ENCODE measurements at regions not wholly inside any gene's neighbourhood (a gene's known extent, or its start where the extent isn't known, plus 50 kb on each side); places are given as distances from the start of the nearest gene placed in this dataset.
"Not testable (repeated sequence)": the region's sequence is repeated elsewhere in the genome, so short reads cannot be mapped to it uniquely, and the experiment has no call there.

- no peak for DNase-seq
Measured at GRCh38 chrX:943035-943434, 269.4 kb downstream of the CRLF2 start.

GRCh38 chrX:940691-941090, 271.8 kb downstream of the CRLF2 start:
- no peak for DNase-seq

GRCh38 chrX:936979-937769, 275.3 kb downstream of the CRLF2 start:
- DNase-seq: no peak

- no peak for DNase-seq
Measured at GRCh38 chrX:933611-934010, 278.8 kb downstream of the CRLF2 start.

- DNase-seq: no peak
Measured at GRCh38 chrX:928606-929005, 283.8 kb downstream of the CRLF2 start.

GRCh38 chrX:926991-927390, 285.5 kb downstream of the CRLF2 start:
- DNase-seq: no peak

GRCh38 chrX:926070-926469, 286.4 kb downstream of the CRLF2 start:
- DNase-seq: no peak

- DNase-seq: no peak
Measured at GRCh38 chrX:925652-926061, 286.8 kb downstream of the CRLF2 start.

- DNase-seq: no peak
Measured at GRCh38 chrX:925094-925493, 287.4 kb downstream of the CRLF2 start.

GRCh38 chrX:924017-924416, 288.4 kb downstream of the CRLF2 start:
- no peak for DNase-seq

GRCh38 chrX:920234-920799, 289.7 kb downstream of the SHOX start:
- no peak for DNase-seq

- DNase-seq: no peak
Measured at GRCh38 chrX:916230-916599, 285.6 kb downstream of the SHOX start.

GRCh38 chrX:915427-916229, 285.0 kb downstream of the SHOX start:
- no peak for DNase-seq

- no peak for DNase-seq
Measured at GRCh38 chrX:914206-914605, 283.6 kb downstream of the SHOX start.

- no peak for DNase-seq
Measured at GRCh38 chrX:912677-913076, 282.1 kb downstream of the SHOX start.

- not testable (repeated sequence) for DNase-seq
Measured at GRCh38 chrX:909068-909467, 278.5 kb downstream of the SHOX start.

- no peak for DNase-seq
Measured at GRCh38 chrX:906586-906985, 276.0 kb downstream of the SHOX start.

- no peak for DNase-seq
Measured at GRCh38 chrX:905848-906566, 275.4 kb downstream of the SHOX start.

GRCh38 chrX:903116-903515, 272.5 kb downstream of the SHOX start:
- no peak for DNase-seq

- DNase-seq: no peak
Measured at GRCh38 chrX:896256-896655, 265.7 kb downstream of the SHOX start.

- DNase-seq: no peak
Measured at GRCh38 chrX:889966-890651, 259.5 kb downstream of the SHOX start.

GRCh38 chrX:887724-888123, 257.1 kb downstream of the SHOX start:
- not testable (repeated sequence) for DNase-seq

- DNase-seq: no peak
Measured at GRCh38 chrX:883588-883987, 253.0 kb downstream of the SHOX start.

Measured in activated T-cell treated with anti-CD3 and anti-CD28 coated beads, Interleukin-2, amount 50 U/mL, for 48 hours (primary cell).